ENCODE measurements at regions not wholly inside any gene's neighbourhood (a gene's known extent, or its start where the extent isn't known, plus 50 kb on each side); places are given as distances from the start of the nearest gene placed in this dataset.

GRCh38 chr3:20490996-20491395 lies 305.0 kb upstream of the SGO1 start:
- H4K5ac ChIP-seq (ENCODE audit: insufficient read length, low read depth, low read length): no peak overlapping the region
- H3K56ac ChIP-seq (replicated peaks; ENCODE audit: insufficient read length, low read depth, low read length): no peak overlapping the region
- no peak overlapping the region for H4K91ac ChIP-seq (replicated peaks; ENCODE audit: insufficient read length, low read length)
- no peaks in the 10 kb centered on the region for H3K9me3 ChIP-seq (ENCODE audit: insufficient read depth in 2 of 2, low read depth in 1 of 2, low read length in 1 of 2)
- FAIRE-seq: no peak
- H3K4ac ChIP-seq (replicated peaks; ENCODE audit: insufficient read length, low read depth, low read length): no peak overlapping the region
- no peak overlapping the region for H3K23ac ChIP-seq (ENCODE audit: insufficient read length)
- no peak overlapping the region for H2BK5ac ChIP-seq (ENCODE audit: low read depth, low read length)
- no peak overlapping the region for H3K14ac ChIP-seq (ENCODE audit: insufficient read length)
- TF ChIP-seq E2F6 (IDR thresholded peaks at IDR 0.05) (no peak), MAFK (IDR thresholded peaks at IDR 0.05; ENCODE audit: low read depth, low read length) (no peak), RXRA (IDR thresholded peaks at IDR 0.05; ENCODE audit: insufficient read depth, low read depth, low read length) (no peak), TAF1 (IDR thresholded peaks at IDR 0.05; ENCODE audit: low read depth, low read length) (no peak), ASH2L (IDR thresholded peaks at IDR 0.05; ENCODE audit: low read length) (no peak), GABPA (IDR thresholded peaks at IDR 0.05; ENCODE audit: borderline replicate concordance, insufficient read depth, low read length) (no peak), TBP (IDR thresholded peaks at IDR 0.05; ENCODE audit: low read depth, low read length) (no peak), SRF (IDR thresholded peaks at IDR 0.05; ENCODE audit: low read depth, low read length) (no peak), NRF1 (IDR thresholded peaks at IDR 0.05; ENCODE audit: low read depth, low read length) (no peak), BCL11A (IDR thresholded peaks at IDR 0.05; ENCODE audit: low read depth in 2 of 2, low read length in 2 of 2) (no peak), EGR1 (IDR thresholded peaks at IDR 0.05; ENCODE audit: borderline replicate concordance, low read depth, low read length) (no peak), USF2 (IDR thresholded peaks at IDR 0.05; ENCODE audit: low read length) (no peak), SIX5 (IDR thresholded peaks at IDR 0.05; ENCODE audit: low read depth, low read length) (no peak), CTBP2 (IDR thresholded peaks at IDR 0.05; ENCODE audit: borderline replicate concordance, insufficient read depth, insufficient read length, low read length) (no peak)
- H2AK5ac ChIP-seq (ENCODE audit: low read depth, low read length): no peak overlapping the region
- no peaks in the 10 kb centered on the region for H3K23me2 ChIP-seq (ENCODE audit: low read depth, low read length)
- H3K79me2 ChIP-seq (ENCODE audit: control insufficient read depth in 1 of 2, insufficient read depth in 2 of 2, low read length in 2 of 2): no peaks in the 10 kb centered on the region
- no peak overlapping the region for H3K4me2 ChIP-seq (ENCODE audit: insufficient read depth in 1 of 2, low read depth in 2 of 2, low read length in 2 of 2)
- WGBS, 2 experiments (ENCODE audit: extremely low coverage in 1 of 2, insufficient coverage in 1 of 2, insufficient read length in 1 of 2, insufficient replicate concordance in 2 of 2, low coverage in 1 of 2, low lambda C conversion rate in 2 of 2, missing lambda C conversion rate in 1 of 2): 100% methylated on average over 1 of the region's 1 CpG; no CpG with 5 or more reads in 1 of the 2 experiments
- no peak overlapping the region for H3K9ac ChIP-seq (replicated peaks in 1 of 4; ENCODE audit: extremely low read depth in 1 of 4, low read depth in 3 of 4, low read length in 3 of 4)
- no peaks in the 10 kb centered on the region for H4K20me1 ChIP-seq (replicated peaks in 1 of 2; ENCODE audit: control insufficient read depth in 1 of 2, insufficient read depth in 2 of 2, low read length in 2 of 2)
- H3K27ac ChIP-seq (ENCODE audit: low read depth, low read length): no peak overlapping the region
- DNase-seq (ENCODE audit: low read depth in 1 of 2, low spot score in 2 of 2): no peak
- H2AFZ ChIP-seq (ENCODE audit: low read length): no peak overlapping the region
- H2BK120ac ChIP-seq (replicated peaks; ENCODE audit: low read depth, low read length): no peak overlapping the region
- H2BK15ac ChIP-seq (ENCODE audit: low read length): no peak overlapping the region
- no peaks in the 10 kb centered on the region for H3K36me3 ChIP-seq (ENCODE audit: control insufficient read depth in 2 of 4, insufficient read depth in 4 of 4, low read length in 3 of 4)
- no peak overlapping the region for H2BK12ac ChIP-seq (ENCODE audit: low read depth, low read length)
- ChIA-PET POLR2A (ENCODE audit: partially characterized antibody) (no interaction called here), CTCF (ENCODE audit: partially characterized antibody) (interaction anchor here (1.4 kb wide), 1 partner anchor 21 kb away, joined by 3 read pairs; no protein-coding TSS in a partner anchor)
- no peak overlapping the region for H3K4me3 ChIP-seq (ENCODE audit: extremely low read depth in 1 of 4, insufficient read depth in 2 of 4, low read depth in 3 of 4, low read length in 4 of 4)
- H4K8ac ChIP-seq (ENCODE audit: extremely low read depth, insufficient read depth, low read length): no peak overlapping the region
- H3K79me1 ChIP-seq (ENCODE audit: low read depth, low read length): no peaks in the 10 kb centered on the region
- no peak overlapping the region for H2BK20ac ChIP-seq (ENCODE audit: low read length)
- H3K4me1 ChIP-seq (replicated peaks in 1 of 4; ENCODE audit: control insufficient read depth in 3 of 4, insufficient read depth in 4 of 4, low read length in 3 of 4): no peaks in the 10 kb centered on the region
- H3K27me3 ChIP-seq (replicated peaks in 1 of 4; ENCODE audit: control insufficient read depth in 3 of 4, extremely low read depth in 1 of 4, insufficient read depth in 3 of 4, low read length in 3 of 4): no peaks in the 10 kb centered on the region
- H3K18ac ChIP-seq (ENCODE audit: extremely low read depth, low read length): no peak overlapping the region
